HAP-1 (cell line): ENCODE measurements at regions not wholly inside any gene's neighbourhood (a gene's known extent, or its start where the extent isn't known, plus 50 kb on each side); places are given as distances from the start of the nearest gene placed in this dataset.

Source experiments
- DNase-seq, 2 experiments: peaks; one replicate each; pipeline ENCODE4 v3.0.0-alpha.2; 2016 to 2020; ENCODE audit warnings: low spot score in 2 of 2
- H3K27me3 ChIP-seq: fragments of 250-450 bp; sonication (Bioruptor Pico); 2 replicates; pipeline ENCODE4 v1.5.1; 2020; ENCODE audit warnings: low read depth, mild to moderate bottlenecking, moderate library complexity
- H3K36me3 ChIP-seq: fragments of 250-450 bp; sonication (Bioruptor Pico); replicated peaks from 2 replicates; pipeline ENCODE4 v1.5.1; 2020; ENCODE audit warnings: mild to moderate bottlenecking
- H3K4me1 ChIP-seq: fragments of 250-450 bp; sonication (Bioruptor Pico); 2 replicates; pipeline ENCODE4 v1.5.1; 2020; ENCODE audit warnings: mild to moderate bottlenecking
- H3K4me3 ChIP-seq: fragments of 250-450 bp; sonication (Bioruptor Pico); 2 replicates; pipeline ENCODE4 v1.5.1; 2020; ENCODE audit warnings: mild to moderate bottlenecking, moderate library complexity
- H3K9me3 ChIP-seq: fragments of 250-450 bp; sonication (Bioruptor Pico); 2 replicates; pipeline ENCODE4 v1.5.1; 2020; ENCODE audit warnings: mild to moderate bottlenecking, moderate library complexity
- in situ Hi-C: fragments of 300-500 bp; cut with MboI; formaldehyde crosslinking; loops from 3 replicates; pipeline ENCODE4 v1.14.3; 2020; ENCODE audit warnings: low sequenced_read_pairs, inconsistent platforms, mixed read lengths

GRCh38 chr15:91496754-91497691, 356.5 kb upstream of the SLCO3A1 start:
- Histone ChIP-seq H3K9me3 (no peaks in the 10 kb centered on the region), H3K36me3 (no peaks in the 10 kb centered on the region), H3K27me3 (no peaks in the 10 kb centered on the region; the same call in 1 of the 2 replicates), H3K4me3 (no peak overlapping the region), H3K4me1 (no peaks in the 10 kb centered on the region)
- in situ Hi-C loops: no loop called here
- DNase-seq: no peak

DNA sequence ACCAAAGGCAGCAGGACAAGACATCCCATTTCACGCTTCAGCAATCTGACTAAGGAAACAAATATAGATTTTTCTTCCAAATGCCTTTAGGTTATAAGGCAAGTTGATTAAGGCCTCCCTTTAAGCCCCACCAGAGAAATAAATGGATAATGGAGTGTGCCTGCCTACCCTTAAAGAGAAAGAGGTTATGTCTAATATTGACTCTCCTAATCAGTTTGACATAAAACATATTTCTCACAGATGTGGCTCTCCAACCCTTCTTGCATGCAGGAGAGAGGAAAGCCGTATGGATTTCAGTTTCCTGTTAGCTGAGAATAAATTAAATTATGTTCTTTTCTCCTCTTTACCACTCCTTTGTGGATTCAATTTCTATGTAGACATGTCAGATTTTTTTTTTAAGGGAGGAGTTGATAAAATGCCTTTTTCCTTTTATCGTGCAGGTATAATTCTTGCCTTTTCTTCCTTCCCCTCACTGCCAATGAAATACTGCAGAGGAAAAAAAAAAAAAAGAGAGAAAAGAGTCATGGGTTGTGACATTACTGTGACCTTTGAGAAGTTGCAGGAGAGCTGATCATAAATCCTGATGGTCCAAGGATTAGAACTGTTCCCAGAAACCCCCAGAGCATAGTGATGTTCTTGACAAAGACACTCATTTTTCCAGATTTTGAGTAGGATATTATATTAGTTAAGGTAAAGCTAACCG, 355.3 kb upstream of the SLCO3A1 start:
- Histone ChIP-seq H3K4me3 (no peak overlapping the region), H3K4me1 (no peaks in the 10 kb centered on the region), H3K36me3 (no peaks in the 10 kb centered on the region), H3K27me3 (no peaks in the 10 kb centered on the region; the same call in 1 of the 2 replicates), H3K9me3 (no peaks in the 10 kb centered on the region)
- in situ Hi-C loops: no loop called here
- no peak for DNase-seq

DNA sequence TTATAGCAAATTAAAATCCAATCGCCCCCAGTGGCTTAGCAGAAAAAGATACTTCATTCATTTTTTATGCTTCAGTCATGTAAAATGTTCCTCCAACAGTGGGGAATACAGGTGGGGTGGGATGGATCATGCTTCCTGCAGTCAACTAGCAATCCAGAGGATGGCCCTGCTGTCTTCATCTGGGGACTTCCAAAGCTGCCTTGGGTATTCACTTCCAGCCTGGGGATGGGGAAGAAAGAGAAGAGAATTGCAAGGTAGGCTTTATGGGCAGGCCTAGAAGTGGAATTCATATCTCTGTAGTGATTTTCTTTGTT, 354.8 kb upstream of the SLCO3A1 start:
- Histone ChIP-seq H3K27me3 (no peaks in the 10 kb centered on the region; the same call in 1 of the 2 replicates), H3K36me3 (no peaks in the 10 kb centered on the region), H3K4me1 (no peaks in the 10 kb centered on the region), H3K4me3 (no peak overlapping the region), H3K9me3 (no peaks in the 10 kb centered on the region)
- DNase-seq: no peak
- in situ Hi-C loops: no loop called here

GRCh38 chr15:91499774-91500383, 353.6 kb upstream of the SLCO3A1 start:
- H3K36me3 ChIP-seq: no peaks in the 10 kb centered on the region
- H3K4me1 ChIP-seq: no peaks in the 10 kb centered on the region
- H3K27me3 ChIP-seq: no peaks in the 10 kb centered on the region
- in situ Hi-C loops: no loop called here
- DNase-seq: no peak
- H3K9me3 ChIP-seq: no peaks in the 10 kb centered on the region
- H3K4me3 ChIP-seq: no peak overlapping the region

- in situ Hi-C loops: no loop called here
- Histone ChIP-seq H3K4me3 (no peak overlapping the region), H3K36me3 (no peaks in the 10 kb centered on the region), H3K9me3 (no peaks in the 10 kb centered on the region), H3K4me1 (no peaks in the 10 kb centered on the region), H3K27me3 (peaks cover 11% of the 10 kb centered on the region)
- DNase-seq: no peak
Observed at GRCh38 chr15:91508633-91509032, 344.9 kb upstream of the SLCO3A1 start.

GRCh38 chr15:91514147-91514546, 339.4 kb upstream of the SLCO3A1 start:
- in situ Hi-C loops: no loop called here
- Histone ChIP-seq H3K27me3 (peaks cover 11% of the 10 kb centered on the region), H3K9me3 (no peaks in the 10 kb centered on the region), H3K4me1 (no peaks in the 10 kb centered on the region), H3K36me3 (no peaks in the 10 kb centered on the region), H3K4me3 (no peak overlapping the region)
- DNase-seq: no peak

DNA sequence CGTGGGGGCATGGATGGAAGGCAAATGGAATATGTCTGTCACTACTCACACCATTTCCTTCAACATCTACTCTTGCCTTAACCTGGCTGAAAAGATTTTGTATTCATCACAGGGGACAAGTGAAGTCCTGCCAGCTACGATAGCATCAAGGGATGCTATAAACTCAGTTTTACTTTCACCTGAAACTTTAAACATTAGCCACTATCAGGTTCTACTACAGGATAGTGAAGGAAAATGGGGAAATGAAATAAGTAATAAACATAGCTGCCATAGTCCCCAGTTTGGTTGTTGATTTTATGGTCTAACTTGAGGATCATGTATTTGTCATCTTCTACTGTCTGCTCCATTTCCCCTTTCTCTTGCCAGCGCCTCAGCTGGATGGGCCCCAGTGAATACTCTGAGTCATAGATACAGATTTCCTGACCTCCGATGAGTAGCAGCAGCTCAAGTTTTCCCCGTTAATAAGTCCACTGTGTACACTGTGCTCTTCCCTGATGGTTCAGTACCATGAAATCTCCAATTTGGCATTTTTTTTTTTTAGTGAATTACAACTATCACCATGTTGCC, 338.2 kb upstream of the SLCO3A1 start:
- no peaks in the 10 kb centered on the region for H3K36me3 ChIP-seq
- H3K4me1 ChIP-seq: no peaks in the 10 kb centered on the region
- H3K9me3 ChIP-seq: no peaks in the 10 kb centered on the region
- peaks cover 11% of the 10 kb centered on the region for H3K27me3 ChIP-seq
- H3K4me3 ChIP-seq: no peak overlapping the region
- DNase-seq: no peak
- in situ Hi-C loops: no loop called here

DNA sequence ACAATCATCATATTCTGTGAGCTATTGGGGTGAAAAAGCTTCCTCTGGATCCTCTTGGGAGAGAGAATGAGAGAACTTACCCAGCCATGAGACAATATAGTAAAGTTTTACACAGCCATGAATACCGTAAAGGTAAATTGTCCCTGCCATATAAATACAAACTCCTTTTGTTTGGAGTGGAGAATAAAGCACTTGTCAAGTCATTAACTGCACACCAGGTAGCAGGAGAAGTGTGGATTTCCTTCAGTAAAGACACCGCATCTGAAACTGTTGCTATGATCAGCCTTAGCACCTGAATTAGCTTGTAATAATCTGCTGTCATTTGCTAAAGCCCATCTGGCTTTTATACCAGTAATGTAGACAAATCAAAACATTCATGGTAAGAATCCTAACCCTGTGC, 336.6 kb upstream of the SLCO3A1 start:
- Histone ChIP-seq H3K9me3 (no peaks in the 10 kb centered on the region), H3K4me1 (no peaks in the 10 kb centered on the region), H3K4me3 (no peak overlapping the region), H3K36me3 (no peaks in the 10 kb centered on the region), H3K27me3 (peaks cover 7% of the 10 kb centered on the region)
- in situ Hi-C loops: no loop called here
- no peak for DNase-seq

DNA sequence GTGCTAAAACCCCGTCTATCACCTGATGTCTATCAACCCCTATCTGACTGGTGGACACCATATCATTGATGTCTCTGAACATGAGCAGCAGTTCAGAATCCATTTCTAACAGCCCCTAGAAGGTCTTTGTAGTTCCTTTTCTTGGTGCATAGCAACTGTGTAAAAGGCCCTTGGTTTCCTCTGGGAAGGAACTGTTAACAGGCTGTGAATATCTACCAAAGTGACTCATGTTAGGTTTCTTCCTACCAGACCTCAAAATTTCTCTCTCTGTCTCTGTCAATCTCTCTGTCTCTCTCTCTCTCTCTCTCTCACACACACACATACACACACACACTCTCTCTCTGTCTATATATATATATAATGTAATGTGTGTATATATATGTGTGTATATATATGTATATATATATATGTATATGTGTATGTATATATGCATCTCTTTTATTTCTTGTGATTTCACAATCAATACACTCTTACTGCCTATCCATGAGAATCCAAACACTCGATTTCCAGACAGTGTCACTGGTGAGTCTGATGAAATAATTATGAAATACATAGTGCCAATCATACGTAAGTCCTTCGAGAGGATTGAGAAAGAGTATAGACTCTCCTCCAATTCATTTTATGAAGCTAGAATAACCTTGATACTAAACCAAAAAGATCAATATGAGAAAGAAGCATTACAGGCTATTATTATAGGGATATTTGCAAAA, 335.9 kb upstream of the SLCO3A1 start:
- no peak for DNase-seq
- Histone ChIP-seq H3K9me3 (no peaks in the 10 kb centered on the region), H3K4me3 (no peak overlapping the region), H3K36me3 (no peaks in the 10 kb centered on the region), H3K4me1 (no peaks in the 10 kb centered on the region), H3K27me3 (0 out of 2 replicates have a peak, but pooled peaks cover under 1% of the 10 kb centered on the region)
- in situ Hi-C loops: no loop called here

DNA sequence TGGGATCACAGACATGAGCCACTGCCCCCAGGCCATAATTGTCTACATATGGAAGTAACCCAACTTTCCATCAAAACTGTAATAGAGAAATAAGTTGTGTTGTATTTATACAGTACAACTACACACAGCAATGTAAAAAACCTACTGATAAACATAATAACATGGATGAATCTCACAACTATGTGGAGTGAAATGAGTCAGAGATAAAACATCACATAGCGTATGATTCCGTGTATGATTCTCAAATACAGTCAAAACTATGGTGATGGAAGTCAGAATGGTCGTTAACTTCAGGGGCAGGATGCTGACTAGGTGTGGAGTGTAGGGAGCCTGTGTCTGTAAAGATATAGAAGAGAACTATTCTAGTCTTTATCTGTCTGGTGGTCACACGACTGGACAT, 332.7 kb upstream of the SLCO3A1 start:
- in situ Hi-C loops: no loop called here
- Histone ChIP-seq H3K27me3 (no peaks in the 10 kb centered on the region), H3K4me3 (no peak overlapping the region), H3K36me3 (no peaks in the 10 kb centered on the region), H3K9me3 (no peaks in the 10 kb centered on the region), H3K4me1 (no peaks in the 10 kb centered on the region)
- no peak for DNase-seq

- no peaks in the 10 kb centered on the region for H3K36me3 ChIP-seq
- H3K9me3 ChIP-seq: no peaks in the 10 kb centered on the region
- DNase-seq: no peak
- no peaks in the 10 kb centered on the region for H3K4me1 ChIP-seq
- no peak overlapping the region for H3K4me3 ChIP-seq
- no peaks in the 10 kb centered on the region for H3K27me3 ChIP-seq
- in situ Hi-C loops: no loop called here
Observed at GRCh38 chr15:91521548-91521947, 332.0 kb upstream of the SLCO3A1 start.

DNA sequence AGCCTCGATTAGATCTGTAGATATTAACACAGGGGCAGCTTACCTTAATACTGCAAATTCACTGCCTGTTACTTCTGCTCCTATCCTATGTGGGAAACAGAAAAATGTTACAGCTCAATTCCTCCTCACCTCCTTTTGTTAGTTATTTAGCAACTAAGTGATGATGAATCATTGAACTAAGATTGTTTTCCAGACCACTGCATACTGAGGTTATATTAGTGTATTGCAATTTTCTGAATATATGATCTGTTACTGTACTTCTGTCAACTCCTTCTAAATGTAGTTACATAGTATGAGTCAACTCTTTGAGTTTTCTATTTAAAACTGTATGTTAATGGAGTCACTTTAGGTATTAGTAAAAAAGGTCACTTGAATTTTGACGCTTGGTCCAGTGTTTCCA, 331.5 kb upstream of the SLCO3A1 start:
- no peak for DNase-seq
- H3K4me3 ChIP-seq: no peak overlapping the region
- no peaks in the 10 kb centered on the region for H3K27me3 ChIP-seq
- no peaks in the 10 kb centered on the region for H3K4me1 ChIP-seq
- no peaks in the 10 kb centered on the region for H3K9me3 ChIP-seq
- no peaks in the 10 kb centered on the region for H3K36me3 ChIP-seq
- in situ Hi-C loops: no loop called here

DNA sequence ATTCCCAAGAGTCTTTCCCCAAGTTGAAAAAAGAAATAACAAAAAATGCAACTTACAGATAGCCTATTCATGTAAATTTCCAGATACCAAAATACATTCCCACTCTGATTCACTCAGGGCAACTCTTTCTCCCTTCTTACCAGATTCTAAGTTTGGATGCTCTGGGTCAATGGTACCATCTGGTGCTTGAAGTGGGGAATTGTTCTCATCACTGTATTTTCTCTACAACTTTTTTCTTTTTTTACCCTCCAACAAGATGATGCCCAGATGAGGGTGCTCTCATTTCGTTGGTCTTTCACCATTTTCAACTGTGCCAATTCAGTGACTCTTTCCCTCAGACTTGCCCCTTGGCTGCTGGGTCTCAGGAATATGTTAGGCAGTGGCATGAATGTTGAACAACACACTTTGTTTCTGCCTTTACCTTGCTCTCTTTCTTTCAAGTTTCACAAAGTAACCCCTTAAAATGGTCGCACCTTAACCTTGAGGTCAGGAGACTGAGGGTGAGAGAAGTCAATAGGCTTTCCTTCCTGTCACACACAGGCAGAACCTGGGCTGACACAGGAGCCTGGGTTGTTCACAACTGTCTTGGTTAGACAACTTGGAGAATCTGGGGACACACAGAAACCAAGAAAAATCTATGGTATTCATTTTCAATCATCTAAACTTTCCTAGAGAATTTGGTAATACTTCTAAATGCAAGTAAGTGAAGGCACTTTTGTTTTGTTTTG, 330.7 kb upstream of the SLCO3A1 start:
- no peaks in the 10 kb centered on the region for H3K4me1 ChIP-seq
- in situ Hi-C loops: no loop called here
- H3K36me3 ChIP-seq: no peaks in the 10 kb centered on the region
- H3K9me3 ChIP-seq: no peaks in the 10 kb centered on the region
- H3K4me3 ChIP-seq: no peak overlapping the region
- H3K27me3 ChIP-seq: no peaks in the 10 kb centered on the region
- no peak for DNase-seq
